GM19043 (cell line): ENCODE measurements at regions not wholly inside any gene's neighbourhood (a gene's known extent, or its start where the extent isn't known, plus 50 kb on each side); places are given as distances from the start of the nearest gene placed in this dataset.

ENCODE experiments used
- ATAC-seq: cut with Tn5 transposase; IDR thresholded peaks from one replicate; pipeline ENCODE4 v1.9.1; 2021; ENCODE audit warnings: low read depth; ENCODE audit not compliant: unreplicated experiment

DNA sequence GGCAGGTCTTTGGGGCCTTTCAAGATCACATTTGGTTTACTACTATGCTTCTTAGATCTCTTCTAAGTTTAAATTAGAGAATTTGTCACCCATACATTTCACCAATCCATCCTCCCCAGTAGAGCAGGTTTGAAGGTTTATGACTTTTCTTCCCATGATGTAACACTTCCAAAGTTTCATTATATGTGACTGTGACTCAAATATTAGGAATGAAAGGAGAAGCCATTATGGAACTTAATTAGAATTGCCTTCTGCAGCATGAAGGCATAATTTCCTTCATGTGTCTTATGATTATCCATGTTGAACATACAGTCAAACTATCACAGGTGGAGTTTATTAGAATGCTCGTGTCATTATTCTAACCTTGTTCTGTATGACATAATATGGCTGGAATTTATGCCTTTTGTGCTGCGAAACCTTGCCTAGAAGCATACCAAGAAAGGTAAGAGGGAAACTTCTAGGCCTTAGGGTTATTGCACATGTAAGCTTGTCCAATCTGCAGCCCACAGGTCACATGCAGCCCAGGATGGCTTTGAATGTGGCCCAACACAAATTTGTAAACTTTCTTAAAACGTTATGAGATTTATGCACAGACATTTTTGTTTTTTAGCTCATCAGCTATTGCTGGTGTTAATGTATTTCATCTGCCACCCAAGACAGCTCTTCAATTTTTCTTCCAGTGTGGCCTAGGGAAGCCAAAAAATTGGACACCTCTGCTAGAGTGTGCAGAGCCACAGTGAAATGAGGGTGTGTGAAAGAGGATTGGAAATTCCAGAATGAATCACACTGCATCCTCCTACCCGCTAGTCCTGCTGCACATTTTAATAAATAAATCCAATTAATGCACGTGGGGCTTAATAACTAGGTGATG, 133.6 kb downstream of the TMEM26 start:
- no peak for ATAC-seq

DNA sequence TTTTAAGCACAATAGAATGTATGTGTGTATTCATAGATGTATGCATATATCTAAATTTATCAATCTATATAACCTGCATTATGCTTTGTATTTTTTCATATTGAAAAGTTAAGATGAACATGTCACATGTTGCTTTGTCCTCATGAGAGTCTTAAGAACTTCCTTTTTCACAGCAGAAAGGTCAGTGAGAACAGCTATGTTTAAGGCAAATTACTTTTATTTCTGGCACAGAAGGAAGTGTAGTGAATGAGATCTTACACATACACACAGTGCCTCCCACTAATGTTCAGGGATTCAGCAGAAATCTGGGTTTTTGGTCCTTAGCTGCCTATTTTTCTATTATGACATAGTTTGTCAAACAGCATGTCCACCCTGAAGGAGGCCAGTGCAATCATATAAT, 134.8 kb downstream of the TMEM26 start:
- ATAC-seq = no peak

DNA sequence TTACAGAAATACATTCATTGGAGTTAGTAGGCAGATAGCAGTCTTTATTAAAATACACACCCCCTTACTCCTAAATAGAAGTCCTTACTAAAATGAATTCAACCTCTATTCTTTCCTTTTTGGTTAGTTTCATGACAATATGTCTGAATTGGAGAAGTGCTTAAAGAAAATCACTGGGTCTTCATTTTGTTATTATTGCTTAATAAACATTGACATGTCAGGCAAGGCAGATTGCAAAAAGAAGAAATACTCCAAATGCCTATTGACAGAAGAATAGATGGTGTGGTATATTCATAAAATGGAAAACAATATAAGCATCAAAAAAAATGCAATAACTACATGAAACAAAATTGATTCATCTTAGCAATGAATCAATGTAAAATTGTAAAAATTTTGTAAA, 135.5 kb downstream of the TMEM26 start:
- ATAC-seq = no peak

DNA sequence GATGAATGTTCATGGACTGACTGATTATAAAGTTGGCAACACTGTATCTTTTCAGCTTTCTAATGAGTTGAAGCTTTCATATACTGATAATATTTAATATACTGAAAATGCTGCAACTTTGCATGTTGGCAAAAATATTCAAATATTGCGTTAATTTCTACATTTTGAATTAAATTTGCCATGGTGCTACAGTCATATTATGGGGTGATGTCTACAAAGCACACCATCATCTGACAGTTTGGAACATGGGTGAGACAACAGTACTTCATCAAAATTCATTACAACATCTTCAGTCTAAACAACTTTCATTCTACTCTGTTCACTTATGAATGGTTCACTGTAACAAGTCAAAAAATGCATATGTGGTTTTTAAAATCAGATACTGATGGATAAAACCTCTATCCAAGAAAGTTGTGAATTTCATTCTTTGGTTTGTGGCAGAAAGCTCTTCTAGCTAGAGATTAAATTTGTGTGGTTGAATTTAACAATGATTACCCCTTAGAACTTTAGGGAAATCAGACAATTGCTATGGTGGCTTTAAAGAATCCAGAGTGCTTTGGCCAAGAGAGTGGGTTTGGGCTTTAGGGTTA, 136.4 kb downstream of the TMEM26 start:
- no peak for ATAC-seq

DNA sequence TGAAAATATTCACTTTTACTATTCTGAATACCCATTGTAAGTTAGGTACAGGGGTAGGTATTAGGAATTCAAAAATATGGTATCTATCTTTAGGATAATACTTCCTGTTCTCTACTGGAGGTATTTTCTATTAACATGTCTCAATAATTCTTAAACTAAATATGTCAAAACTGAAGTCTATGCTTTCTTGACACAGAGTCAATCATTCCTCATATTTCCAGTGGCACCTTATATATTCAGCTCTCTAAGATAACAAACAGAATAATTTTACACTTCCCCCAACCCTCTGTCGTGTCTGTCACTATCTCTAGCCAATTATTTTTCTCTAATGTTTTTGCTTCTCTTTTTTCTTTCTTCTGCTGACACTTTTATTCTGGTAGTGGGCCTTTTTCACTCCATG, 138.9 kb downstream of the TMEM26 start:
- no peak for ATAC-seq

DNA sequence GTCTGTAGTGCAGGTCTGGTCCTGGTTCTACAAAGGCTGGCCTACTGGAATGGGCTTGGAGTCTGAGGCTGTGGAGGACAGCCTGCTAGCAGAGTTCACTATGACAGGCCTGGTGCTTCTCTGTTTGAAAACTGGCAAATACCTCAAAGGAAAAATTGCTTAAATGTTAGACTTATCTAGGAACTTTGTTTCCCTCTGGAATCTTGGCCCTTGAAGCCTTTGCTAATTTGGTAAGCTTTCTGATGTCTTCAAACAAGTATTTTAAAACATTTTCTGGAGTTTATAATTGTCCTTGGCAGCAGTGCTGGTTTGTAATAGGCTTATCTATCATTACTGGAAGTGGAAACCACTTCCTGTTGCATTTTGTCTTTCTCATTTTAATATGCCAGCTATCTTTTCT, 139.7 kb downstream of the TMEM26 start:
- ATAC-seq = no peak

DNA sequence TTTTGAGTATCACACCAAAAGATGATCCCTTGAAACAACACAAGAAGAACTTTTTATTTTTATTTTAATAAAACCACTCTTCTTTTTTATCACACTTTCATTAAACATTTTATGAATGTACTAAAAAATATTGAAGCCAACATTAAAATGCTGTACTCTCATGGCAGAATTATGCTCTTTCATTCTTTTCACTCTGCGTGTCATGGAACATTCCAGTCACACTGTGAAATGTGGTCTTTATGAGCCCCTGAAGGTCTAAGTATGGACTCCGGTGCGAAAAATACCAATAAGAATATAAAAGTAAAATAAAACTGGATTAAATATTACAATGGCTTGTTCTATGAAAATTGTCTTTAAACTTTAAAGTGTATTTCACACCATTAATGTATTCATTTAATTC, 148.4 kb downstream of the TMEM26 start:
- no peak for ATAC-seq

DNA sequence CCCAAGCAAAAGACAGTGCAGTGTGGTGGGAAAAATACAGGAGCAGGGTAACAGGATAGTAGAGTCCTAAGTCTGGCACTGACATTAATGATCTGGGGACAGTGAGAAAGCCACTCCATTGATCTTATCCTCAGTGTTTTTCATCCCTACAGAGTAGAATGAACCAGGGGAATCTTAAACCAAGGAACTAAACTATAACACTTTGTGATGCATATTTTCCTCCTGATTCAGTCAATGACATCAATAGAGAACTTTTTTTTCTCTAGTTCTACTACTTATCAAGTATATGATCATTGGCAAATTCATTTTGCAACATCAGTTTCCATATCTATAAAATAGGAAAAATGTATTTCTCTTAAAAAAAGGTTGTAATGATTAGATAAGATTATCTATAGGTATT, 151.1 kb downstream of the TMEM26 start:
- no peak for ATAC-seq

DNA sequence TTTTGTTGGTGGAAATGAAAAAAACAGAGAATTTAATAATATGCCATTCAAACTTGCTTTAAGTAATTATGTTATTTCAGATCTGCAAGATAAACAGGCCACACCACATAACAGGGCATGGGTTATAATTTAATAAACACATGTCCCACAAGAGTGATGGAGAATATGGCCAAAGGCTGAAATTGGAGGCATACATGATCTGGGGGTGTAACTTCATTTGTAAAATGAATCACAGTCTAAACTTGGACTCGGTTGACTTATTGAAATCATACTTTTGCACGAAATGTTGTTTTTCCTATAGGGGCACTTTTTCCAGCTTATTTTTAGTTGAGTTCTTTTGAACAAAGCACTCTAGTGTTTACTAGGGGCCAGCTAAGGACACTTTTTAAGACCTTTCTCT, 151.6 kb downstream of the TMEM26 start:
- ATAC-seq = no peak

DNA sequence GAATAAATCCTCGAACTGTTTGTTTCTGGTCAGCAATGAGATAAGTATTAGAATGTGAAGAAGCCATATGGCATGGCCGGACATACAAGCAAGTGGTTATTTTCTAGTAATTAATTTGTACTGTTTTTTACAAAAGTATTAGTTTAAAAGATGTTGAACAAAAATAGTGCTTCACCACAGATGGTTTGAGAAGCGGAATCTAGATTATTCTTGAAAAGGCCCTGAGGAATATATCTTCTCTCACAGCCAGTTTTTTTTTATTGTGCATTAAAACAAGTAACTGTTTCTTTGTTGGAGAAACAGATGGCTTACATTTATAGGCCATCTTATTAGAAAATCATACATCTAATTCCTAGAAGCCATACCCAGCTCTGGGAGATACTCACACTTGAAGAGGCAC, 153.3 kb downstream of the TMEM26 start:
- no peak for ATAC-seq

DNA sequence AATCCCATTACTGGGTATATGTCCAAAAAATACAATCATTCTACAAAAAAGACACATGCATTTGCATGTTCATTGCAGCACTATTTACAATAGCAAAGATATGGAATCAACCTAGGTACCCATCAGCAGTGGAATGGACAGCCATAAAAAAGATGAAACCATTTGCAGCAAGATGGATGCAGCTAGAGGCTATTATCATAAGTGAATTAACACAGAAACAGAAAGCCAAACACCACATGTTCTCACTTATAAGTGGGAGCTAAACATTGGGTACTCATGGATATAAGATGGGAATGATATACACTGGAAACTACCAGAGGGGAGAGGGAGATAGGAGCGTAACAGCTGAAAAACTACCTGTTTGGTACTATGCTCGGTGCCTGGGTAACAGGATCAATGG, 154.0 kb downstream of the TMEM26 start:
- ATAC-seq = no peak

DNA sequence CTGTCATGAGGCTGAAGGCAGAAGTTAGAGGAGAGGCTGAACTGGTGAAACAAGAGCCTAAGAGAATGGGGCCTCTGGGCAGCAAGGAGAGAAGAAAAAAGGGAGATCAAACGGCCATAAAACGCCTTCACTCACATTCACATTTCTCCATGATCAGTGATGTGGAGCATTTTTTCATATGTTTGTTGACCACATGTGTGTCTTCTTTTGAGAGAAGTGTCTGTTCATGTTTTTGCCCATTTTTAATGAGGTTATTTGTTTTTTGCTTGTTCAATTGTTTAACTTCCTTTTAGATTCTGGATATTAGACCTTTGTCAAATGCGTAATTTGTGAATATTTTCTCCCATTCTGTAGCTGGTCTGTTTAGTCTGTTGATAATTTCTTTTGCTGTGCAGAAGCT, 155.0 kb downstream of the TMEM26 start:
- ATAC-seq = no peak

DNA sequence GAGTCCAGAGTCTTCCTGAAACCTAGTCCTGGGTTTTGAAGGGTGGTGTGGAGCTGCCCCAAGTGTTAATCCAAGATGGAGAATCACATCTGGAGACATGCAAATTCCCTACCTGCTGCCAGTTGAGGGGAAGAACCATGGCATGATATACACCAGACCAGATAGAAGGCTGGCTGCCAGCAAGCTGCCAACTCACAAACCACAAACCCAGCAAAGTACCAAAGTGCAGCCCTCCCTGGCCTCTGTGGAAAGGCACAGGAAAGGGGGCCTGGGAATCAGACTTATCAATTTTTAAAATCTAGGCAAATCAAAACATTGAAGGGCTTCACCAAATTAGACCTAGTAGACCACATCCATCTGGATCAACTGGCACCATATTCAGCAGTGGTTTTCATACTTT, 157.0 kb downstream of the TMEM26 start:
- no peak for ATAC-seq

DNA sequence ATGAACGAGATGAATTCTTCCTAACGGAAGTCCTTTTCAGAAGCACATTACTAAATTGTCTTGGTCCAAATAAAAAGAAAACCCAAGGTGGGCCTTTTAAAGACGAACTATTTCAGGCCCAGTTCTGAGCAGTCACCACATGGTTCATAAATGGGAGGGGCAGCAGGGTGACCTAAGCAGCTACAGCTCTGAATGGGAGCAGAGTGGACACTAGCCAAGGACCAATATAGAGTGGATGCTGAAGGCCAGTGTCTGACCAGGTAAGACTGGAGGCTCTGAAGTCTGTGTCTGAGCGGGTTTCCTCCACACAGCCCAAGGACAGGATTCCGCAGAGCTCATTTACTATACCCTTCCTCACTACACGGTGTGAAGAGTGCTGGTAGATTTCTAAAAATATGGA, 159.1 kb downstream of the TMEM26 start:
- ATAC-seq = no peak

DNA sequence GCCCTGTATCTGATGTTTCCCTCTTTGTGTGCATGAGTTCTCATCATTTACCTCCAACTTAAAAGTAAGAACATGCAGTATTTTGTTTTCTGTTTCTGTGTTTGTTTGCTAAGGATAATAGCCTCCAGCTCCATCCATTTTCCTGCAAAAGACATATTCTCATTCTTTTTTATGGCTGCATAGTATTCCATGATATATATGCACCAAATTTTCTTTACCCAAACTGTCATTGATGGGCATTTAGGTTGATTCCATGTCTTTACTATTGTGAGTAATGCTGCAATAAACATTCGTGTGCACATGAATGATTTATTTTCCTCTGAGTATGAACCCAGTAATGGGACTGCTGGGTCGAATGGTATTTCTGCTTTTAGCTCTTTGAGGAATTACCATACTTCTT, 163.4 kb downstream of the TMEM26 start:
- no peak for ATAC-seq

DNA sequence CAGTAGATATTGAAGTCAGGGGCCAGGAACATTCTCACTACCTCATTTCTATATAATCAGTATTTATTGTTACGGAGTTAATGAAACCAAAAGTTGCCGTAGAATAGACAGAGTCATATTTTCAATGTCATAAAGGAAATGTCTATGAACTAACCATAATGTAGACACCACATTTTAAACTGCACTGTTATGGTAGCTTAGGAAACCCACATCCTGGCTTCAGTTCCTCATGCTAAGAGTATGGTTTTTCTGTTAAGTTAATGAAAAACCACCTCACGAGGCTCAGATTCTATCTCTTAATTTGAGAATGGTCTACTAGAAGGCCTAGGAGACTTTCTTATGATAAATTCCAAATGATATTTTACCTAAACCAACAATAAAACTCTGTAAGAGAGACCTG, 166.5 kb downstream of the TMEM26 start:
- peak; percentile 100 for ATAC-seq

DNA sequence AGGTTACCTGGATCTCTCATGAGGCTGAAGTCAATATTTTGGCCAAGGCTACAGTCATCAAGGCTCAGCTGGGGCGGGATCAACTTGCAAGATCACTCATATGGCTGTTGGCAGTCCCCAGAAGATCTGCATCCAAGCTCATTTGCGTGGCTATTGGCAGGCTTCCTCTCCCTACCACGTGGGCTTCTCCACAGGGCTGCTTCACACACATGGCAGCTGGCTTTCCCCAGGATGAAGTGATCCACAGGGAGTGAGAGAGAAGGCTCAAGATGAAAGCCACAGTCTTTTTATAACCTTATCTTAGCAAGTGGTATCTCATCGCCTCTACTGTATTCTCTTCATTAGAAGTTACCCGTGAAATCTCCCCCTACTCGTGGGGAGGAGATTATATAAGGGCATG, 167.4 kb downstream of the TMEM26 start:
- ATAC-seq = no peak

DNA sequence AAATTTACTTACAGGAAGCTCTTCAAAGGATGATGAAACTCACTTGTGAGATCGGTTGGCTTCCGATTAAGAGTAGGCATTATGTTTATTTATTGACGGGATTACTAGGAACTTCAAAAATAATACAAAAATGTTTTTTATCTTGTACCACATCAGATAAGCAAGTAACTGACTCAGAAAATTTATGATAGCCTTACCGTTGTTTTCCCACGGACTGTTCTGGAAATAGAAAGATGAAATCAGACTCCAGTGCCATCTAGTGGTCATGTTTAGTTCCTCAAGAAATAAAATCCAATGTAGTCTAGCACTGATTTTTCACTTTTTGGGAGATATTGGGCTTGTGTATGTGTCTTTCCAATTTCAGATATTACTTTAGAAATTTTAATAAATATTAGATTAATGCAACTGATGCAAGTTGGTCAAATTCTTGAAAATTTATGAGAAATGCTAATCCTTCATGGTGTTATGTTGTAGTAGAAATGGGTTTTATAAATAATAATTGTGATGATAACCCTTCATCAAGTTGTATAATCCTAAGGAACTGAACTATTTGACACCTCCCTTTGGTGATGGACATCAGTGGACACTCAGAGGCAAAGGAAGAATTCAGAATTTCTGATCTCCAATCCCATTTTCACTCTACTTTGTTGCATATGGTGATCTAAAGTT, 168.8 kb downstream of the TMEM26 start:
- ATAC-seq = no peak

DNA sequence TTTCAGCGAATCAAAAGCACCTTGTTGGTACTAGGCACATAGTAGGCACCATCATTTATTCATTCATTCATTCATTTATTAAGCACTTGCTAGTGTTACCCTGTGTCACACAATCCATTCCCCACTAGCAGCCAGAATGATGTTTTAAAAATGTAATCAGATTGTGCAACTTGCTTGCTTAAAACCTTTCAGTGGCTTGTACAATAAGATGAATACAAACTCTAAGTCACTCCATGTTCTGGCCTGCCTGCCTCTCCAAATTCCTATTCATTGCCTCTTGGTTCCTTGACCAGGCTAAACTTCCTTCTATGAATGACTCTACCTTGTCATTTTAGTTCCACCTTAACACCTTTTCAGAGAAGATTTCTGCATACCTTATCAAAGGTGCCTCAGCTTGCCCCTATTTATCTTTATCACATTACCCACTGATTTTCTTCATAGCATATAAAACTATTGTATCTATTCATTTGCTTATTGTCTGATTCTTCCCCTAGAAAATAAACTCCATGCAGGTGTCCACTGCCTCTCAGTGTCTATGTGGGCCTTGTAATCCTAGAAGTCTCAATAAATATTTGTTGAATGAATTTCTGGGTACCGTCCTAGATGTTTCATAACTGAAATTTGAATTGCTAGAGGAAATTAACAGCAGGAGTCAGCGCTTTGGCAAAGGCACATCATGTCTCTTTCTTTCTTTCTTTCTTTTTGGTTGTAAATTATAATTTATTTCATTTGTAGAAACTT, 169.5 kb downstream of the TMEM26 start:
- ATAC-seq = no peak

DNA sequence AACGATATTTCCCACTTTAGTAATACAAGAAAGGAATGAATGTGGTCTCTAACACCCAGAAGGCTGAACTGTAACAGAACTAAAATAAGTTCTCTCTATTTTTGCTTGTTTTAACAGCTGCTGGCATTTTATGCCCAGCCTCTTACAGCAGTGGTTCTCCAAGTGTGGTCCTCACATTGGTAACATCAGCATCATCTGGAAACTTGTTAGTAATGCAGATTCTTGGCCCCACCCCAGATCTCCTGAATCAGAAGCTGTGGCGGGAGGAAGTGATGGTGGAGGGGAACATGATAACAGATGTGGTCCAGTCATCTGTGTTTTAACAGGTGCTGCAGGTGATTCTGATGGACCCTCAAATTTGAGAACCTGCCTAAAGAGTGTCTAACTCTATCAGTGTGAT, 170.1 kb downstream of the TMEM26 start:
- no peak for ATAC-seq

DNA sequence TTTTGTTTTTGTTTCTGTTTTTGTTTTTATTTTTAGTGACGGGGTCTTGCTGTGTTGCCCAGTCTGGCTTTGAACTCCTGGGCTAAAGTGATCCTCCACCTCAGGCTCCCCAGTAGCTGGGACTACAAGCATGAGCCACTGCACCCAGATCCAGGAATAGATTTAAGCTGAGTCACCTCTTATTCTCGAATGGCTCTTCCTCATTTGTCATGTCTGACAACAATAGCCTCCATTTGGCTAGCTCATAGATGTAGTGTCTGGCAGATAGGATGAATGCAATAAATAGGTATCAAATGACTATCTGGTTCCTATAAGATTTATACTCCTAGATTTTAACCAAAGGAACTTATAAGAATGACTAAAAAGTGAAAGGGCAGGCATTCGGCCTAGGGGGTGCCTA, 172.9 kb downstream of the TMEM26 start:
- ATAC-seq = no peak
